C4-2B (cell line): ENCODE measurements at regions not wholly inside any gene's neighbourhood (a gene's known extent, or its start where the extent isn't known, plus 50 kb on each side); places are given as distances from the start of the nearest gene placed in this dataset.

Source experiments
- H3K27ac ChIP-seq: fragments of 450-650 bp; 2 replicates; pipeline ENCODE4 v1.5.1; 2017
- ZFX ChIP-seq: fragments of 450-650 bp; IDR thresholded peaks from 2 replicates; pipeline ENCODE4 v1.6.1; 2017
- TF ChIP-seq, protein P1 (sequence below): fragments of 450-650 bp; conservative IDR thresholded peaks from 2 replicates; pipeline ENCODE4 v1.5.1; 2017; ENCODE audit warnings: mild to moderate bottlenecking

DNA sequence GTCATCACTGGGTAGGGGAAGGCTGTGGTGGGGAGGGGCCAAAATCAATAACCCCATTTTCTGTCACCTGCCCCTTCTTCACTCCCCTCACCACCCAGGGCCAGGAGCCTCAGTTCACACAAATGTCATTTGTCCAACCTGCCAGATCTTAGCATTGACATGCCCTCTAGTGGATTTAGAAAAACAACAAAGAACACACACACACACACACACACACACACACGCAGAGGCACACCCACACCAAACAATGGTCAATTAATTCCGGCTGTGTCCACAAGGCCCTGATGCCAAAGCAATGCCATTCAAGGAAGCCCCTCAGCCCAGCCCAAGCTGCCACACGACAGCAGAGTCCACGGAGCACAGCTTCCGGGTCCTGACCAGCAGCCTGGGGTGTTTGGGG lies 68.4 kb downstream of the NOG start:
- H3K27ac ChIP-seq: no peak overlapping the region
- TF ChIP-seq ZFX: no peak
- TF ChIP-seq, protein P1, sequence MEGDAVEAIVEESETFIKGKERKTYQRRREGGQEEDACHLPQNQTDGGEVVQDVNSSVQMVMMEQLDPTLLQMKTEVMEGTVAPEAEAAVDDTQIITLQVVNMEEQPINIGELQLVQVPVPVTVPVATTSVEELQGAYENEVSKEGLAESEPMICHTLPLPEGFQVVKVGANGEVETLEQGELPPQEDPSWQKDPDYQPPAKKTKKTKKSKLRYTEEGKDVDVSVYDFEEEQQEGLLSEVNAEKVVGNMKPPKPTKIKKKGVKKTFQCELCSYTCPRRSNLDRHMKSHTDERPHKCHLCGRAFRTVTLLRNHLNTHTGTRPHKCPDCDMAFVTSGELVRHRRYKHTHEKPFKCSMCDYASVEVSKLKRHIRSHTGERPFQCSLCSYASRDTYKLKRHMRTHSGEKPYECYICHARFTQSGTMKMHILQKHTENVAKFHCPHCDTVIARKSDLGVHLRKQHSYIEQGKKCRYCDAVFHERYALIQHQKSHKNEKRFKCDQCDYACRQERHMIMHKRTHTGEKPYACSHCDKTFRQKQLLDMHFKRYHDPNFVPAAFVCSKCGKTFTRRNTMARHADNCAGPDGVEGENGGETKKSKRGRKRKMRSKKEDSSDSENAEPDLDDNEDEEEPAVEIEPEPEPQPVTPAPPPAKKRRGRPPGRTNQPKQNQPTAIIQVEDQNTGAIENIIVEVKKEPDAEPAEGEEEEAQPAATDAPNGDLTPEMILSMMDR: peak; percentile 13

DNA sequence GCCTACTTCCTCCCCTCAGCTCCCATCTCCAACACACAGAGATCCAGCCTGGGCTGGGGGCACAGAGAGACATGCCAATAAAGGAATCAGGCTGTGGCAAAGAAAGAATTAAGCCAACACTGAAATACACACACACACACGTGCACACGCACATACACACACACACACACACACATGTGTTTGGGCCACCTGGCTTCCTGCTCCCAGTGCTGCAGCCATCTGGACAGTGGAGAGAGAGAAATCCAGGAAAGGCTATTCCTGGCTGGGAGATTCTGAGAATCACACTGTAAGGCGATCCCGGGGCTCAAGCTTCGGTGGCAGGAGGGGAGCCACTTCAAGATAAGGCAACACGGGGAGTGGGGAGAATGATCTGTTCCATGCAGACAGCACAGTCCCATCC lies 72.4 kb downstream of the NOG start:
- TF ChIP-seq, protein P1: no peak
- no peak for TF ChIP-seq ZFX
- no peak overlapping the region for H3K27ac ChIP-seq

DNA sequence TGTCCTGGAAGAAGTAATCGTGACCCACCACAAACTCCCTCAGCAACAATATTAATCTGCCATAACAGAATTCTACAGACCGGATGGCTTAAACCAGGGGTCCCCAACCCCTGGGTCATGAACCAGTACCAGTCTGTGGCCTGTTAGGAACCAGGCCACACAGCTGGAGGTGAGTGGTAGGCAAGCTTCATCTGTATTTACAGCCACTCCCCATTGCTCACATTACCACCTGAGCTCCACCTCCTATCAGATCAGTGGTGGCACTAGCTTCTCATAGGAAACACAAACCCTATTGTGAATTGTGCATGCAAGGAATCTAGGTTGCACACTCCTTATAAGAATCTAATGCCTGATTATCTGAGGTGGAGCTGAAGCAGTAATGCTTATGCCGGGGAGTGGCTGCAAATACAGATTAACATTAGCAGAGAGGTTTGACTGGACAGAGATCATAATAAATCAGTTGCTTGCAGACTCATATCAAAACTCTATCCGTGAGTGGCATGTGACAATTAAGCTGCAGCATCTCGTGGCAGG lies 74.5 kb downstream of the NOG start:
- no peak for TF ChIP-seq ZFX
- TF ChIP-seq, protein P1: no peak
- H3K27ac ChIP-seq: no peak overlapping the region

DNA sequence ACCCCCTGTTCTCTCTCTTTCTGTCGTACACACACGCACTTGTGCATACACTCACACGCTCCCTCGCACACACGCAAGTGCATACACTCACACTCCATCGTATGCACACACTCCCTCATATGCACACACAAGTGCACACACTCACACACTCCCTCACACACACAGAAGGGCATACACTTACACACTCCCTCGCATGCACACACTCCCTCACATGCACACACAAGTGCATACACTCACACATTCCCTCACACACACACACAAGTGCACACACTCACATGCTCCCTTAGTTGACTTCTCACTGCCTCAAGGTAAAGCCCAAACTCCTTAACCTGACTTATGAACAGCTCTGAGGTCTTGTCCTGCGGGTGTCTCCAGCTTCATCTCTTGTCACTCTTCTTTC lies 78.7 kb downstream of the NOG start:
- H3K27ac ChIP-seq: no peak overlapping the region
- no peak for TF ChIP-seq ZFX
- TF ChIP-seq, protein P1: no peak

DNA sequence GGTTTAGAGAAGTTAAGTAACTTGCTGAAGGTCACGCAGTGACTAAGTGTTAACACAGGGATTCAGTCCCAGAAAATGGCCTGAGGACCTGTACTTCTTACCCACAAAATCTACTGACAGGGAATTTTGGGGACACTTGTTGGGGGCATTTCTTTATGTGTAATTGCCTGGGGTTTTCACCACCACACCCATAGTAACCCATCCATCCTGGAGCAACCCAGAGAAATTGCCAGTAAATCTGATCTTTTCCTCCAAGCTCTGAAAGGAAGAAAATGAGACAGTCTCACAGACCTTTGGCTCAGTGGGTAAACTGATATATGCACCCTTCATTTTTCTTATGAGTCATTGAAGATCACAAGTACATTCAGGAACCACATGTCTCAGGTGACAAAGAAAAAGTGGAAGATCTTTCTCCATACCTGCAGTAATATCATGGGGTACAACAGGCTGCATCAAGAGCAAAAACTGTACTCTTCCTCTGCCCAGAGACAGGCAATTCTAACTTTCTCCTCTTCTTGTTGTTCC lies 81.0 kb downstream of the NOG start:
- no peak overlapping the region for H3K27ac ChIP-seq
- TF ChIP-seq, protein P1: no peak
- no peak for TF ChIP-seq ZFX

DNA sequence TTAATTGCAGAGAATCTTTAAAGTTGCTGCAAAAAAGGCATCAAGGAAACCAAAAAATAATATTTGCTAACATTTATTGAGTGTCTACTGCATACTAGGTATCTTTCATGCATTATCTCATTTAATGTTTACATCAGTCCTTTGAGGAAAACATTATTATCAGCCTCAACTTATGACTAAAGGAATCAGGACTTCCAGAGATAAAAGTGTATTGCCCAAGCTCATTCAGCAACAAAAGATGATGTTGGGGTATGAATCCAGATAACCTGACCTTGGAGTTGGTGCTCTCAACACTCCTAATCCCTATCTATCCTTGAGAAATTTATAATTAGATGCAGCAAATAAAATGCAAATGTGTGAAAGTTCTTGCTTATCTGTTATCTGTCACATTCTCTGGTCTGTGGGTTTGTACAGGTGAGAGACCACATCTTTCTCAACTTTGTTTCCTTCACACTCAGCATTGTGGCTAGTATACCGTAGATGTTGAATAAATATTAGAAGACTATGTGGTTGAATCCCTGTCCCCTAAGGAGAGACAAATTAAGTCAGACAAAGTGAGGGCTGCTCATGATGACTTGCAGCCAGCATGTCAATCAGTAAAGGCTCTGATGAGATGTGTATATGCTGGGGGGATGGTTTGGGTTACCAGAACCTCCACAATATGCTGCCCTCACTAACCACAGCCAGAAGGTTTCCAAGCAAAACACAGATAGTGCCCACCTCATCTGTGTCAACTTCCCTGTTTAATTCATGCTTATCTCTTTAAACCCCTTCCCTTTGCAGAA lies 82.6 kb downstream of the NOG start:
- H3K27ac ChIP-seq: no peak overlapping the region

DNA sequence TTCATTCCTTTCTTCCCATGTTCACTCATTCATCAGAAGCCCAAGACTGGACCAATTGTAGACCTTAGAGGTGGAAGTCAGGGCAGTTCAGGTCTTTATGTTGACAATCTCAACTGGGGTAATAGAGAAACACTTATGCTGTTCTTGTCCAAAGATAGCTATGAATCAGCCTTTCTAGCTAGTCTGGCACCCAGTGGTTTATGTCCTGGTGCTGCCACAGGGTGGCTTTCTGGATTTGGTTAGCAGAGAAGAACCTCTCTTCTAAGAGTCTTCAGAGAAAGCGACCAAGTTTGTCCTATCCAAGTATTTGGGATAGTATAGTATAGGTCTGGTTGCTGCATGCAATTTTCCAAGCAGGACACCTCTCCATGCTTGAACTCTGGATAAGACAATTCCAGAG lies 83.3 kb downstream of the NOG start:
- no peak for TF ChIP-seq ZFX
- TF ChIP-seq, protein P1: 0 out of 2 replicates have a peak, but pooled peaks have one; percentile 3
- H3K27ac ChIP-seq: no peak overlapping the region

More for the DNA sequence above, 82.6 kb downstream of the NOG start:
- no peak for TF ChIP-seq ZFX
- TF ChIP-seq, protein P1: no peak
